HEK293 (cell line): ENCODE measurements at regions not wholly inside any gene's neighbourhood (a gene's known extent, or its start where the extent isn't known, plus 50 kb on each side); places are given as distances from the start of the nearest gene placed in this dataset.

ENCODE experiments used
- CTCF ChIA-PET: fragments of 350-600 bp; formaldehyde crosslinking; extraction: SDS; loops from one replicate; lab custom pipeline; 2021; ENCODE audit warnings: antibody characterized with exemption; lab: Yijun Ruan, JAX
- POLR2A ChIA-PET: fragments of 300-600 bp; formaldehyde crosslinking; extraction: SDS; loops from one replicate; lab custom pipeline; 2020; ENCODE audit warnings: antibody characterized with exemption, inconsistent platforms; lab: Yijun Ruan, JAX
- H3K27ac ChIP-seq: fragments of 200-500 bp; sonication (Bioruptor generic); 2 replicates; pipeline ENCODE4 v1.5.1; 2014; ENCODE audit warnings: low read depth, low read length, control low read depth, inconsistent platforms; ENCODE audit errors: extremely low read depth
- H3K36me3 ChIP-seq, 2 experiments: fragments of 200-500 bp in 1 of 2; sonication (Bioruptor generic) in 1 of 2; 1 replicate in 1 of 2; 2 replicates in 1 of 2; pipeline ENCODE4 v1.5.1; 2014 to 2017; ENCODE audit warnings: inconsistent platforms in 2 of 2, low read length in 2 of 2; ENCODE audit not compliant: control insufficient read depth in 2 of 2, insufficient read depth in 1 of 2
- H3K4me1 ChIP-seq: fragments of 200-500 bp; sonication (Bioruptor generic); 2 replicates; pipeline ENCODE4 v1.5.1; 2014; ENCODE audit warnings: mild to moderate bottlenecking, low read length, inconsistent platforms; ENCODE audit not compliant: control insufficient read depth, insufficient read depth
- H3K4me3 ChIP-seq: 2 replicates; pipeline ENCODE4 v1.5.1; 2011; ENCODE audit warnings: low read depth, mild to moderate bottlenecking, control low read depth, low read length, moderate library complexity
- H3K9me3 ChIP-seq: fragments of 200-500 bp; sonication (Bioruptor generic); 2 replicates; pipeline ENCODE4 v1.5.1; 2014; ENCODE audit warnings: low read depth, low read length, inconsistent platforms; ENCODE audit not compliant: control insufficient read depth, insufficient read depth
- GLI4 ChIP-seq: fragments of 450-650 bp; formaldehyde crosslinking; IDR thresholded peaks from 2 replicates; pipeline ENCODE4 v1.5.1; 2016; ENCODE audit warnings: missing biosample characterization, missing genetic modification characterization
- RBAK ChIP-seq: fragments of 450-650 bp; formaldehyde crosslinking; IDR thresholded peaks from 2 replicates; pipeline ENCODE4 v1.5.1; 2016; ENCODE audit warnings: missing biosample characterization, missing genetic modification characterization
- SALL2 ChIP-seq: fragments of 450-650 bp; formaldehyde crosslinking; IDR thresholded peaks from 2 replicates; pipeline ENCODE4 v1.5.0; 2017; ENCODE audit warnings: missing biosample characterization, mild to moderate bottlenecking, missing genetic modification characterization, borderline replicate concordance
- SCRT1 ChIP-seq: fragments of 450-650 bp; formaldehyde crosslinking; IDR thresholded peaks from 2 replicates; pipeline ENCODE4 v1.5.1; 2016; ENCODE audit warnings: missing biosample characterization, missing genetic modification characterization, borderline replicate concordance
- TCF7L2 ChIP-seq: IDR thresholded peaks from 2 replicates; pipeline ENCODE4 v1.6.1; 2011; ENCODE audit warnings: low read depth, mild to moderate bottlenecking, inconsistent platforms, low read length, moderate library complexity, borderline replicate concordance
- ZNF138 ChIP-seq: fragments of 450-650 bp; formaldehyde crosslinking; IDR thresholded peaks from 2 replicates; pipeline ENCODE4 v1.5.1; 2016; ENCODE audit warnings: missing biosample characterization, missing genetic modification characterization, borderline replicate concordance
- ZNF146 ChIP-seq: fragments of 450-650 bp; formaldehyde crosslinking; IDR thresholded peaks from 2 replicates; pipeline ENCODE4 v1.5.1; 2016; ENCODE audit warnings: missing biosample characterization, missing genetic modification characterization
- ZNF211 ChIP-seq: fragments of 450-650 bp; formaldehyde crosslinking; IDR thresholded peaks from 2 replicates; pipeline ENCODE4 v1.5.1; 2016; ENCODE audit warnings: low read depth, missing biosample characterization, missing genetic modification characterization
- ZNF311 ChIP-seq: fragments of 450-650 bp; formaldehyde crosslinking; IDR thresholded peaks from 2 replicates; pipeline ENCODE4 v1.5.1; 2017; ENCODE audit warnings: missing biosample characterization, missing genetic modification characterization, borderline replicate concordance
- ZNF366 ChIP-seq: fragments of 450-650 bp; formaldehyde crosslinking; conservative IDR thresholded peaks from 2 replicates; pipeline ENCODE4 v1.5.1; 2016; ENCODE audit warnings: missing biosample characterization, missing genetic modification characterization
- ZNF391 ChIP-seq: fragments of 450-650 bp; formaldehyde crosslinking; IDR thresholded peaks from 2 replicates; pipeline ENCODE4 v1.5.1; 2016; ENCODE audit warnings: low read depth, missing biosample characterization, missing genetic modification characterization, borderline replicate concordance
- ZNF423 ChIP-seq: fragments of 450-650 bp; formaldehyde crosslinking; IDR thresholded peaks from 2 replicates; pipeline ENCODE4 v1.5.1; 2016; ENCODE audit warnings: missing biosample characterization, missing genetic modification characterization
- ZNF433 ChIP-seq: fragments of 450-650 bp; formaldehyde crosslinking; IDR thresholded peaks from 2 replicates; pipeline ENCODE4 v1.5.1; 2016; ENCODE audit warnings: missing biosample characterization, missing genetic modification characterization, low read depth
- ZNF530 ChIP-seq: fragments of 450-650 bp; formaldehyde crosslinking; IDR thresholded peaks from 2 replicates; pipeline ENCODE4 v1.5.1; 2016; ENCODE audit warnings: low read depth, missing biosample characterization, missing genetic modification characterization
- ZNF555 ChIP-seq: fragments of 450-650 bp; formaldehyde crosslinking; conservative IDR thresholded peaks from 2 replicates; pipeline ENCODE4 v1.5.1; 2017; ENCODE audit warnings: missing biosample characterization, mild to moderate bottlenecking, missing genetic modification characterization, inconsistent platforms
- ZNF596 ChIP-seq: fragments of 450-650 bp; IDR thresholded peaks from 2 replicates; pipeline ENCODE4 v1.5.0; 2018; ENCODE audit warnings: missing biosample characterization, mild to moderate bottlenecking, missing genetic modification characterization, moderate library complexity
- ZNF664 ChIP-seq: fragments of 450-650 bp; formaldehyde crosslinking; IDR thresholded peaks from 2 replicates; pipeline ENCODE4 v1.5.1; 2016; ENCODE audit warnings: missing biosample characterization, missing genetic modification characterization
- ZNF701 ChIP-seq: fragments of 450-650 bp; formaldehyde crosslinking; IDR thresholded peaks from 2 replicates; pipeline ENCODE4 v1.5.1; 2016; ENCODE audit warnings: missing biosample characterization, missing genetic modification characterization
- TF ChIP-seq, protein P1 (sequence below): fragments of 450-650 bp; IDR thresholded peaks from 2 replicates; pipeline ENCODE4 v1.5.1; 2018; ENCODE audit warnings: missing biosample characterization, mild to moderate bottlenecking, missing genetic modification characterization
- TF ChIP-seq, protein P2 (sequence below): fragments of 450-650 bp; formaldehyde crosslinking; IDR thresholded peaks from 2 replicates; pipeline ENCODE4 v1.5.1; 2017; ENCODE audit warnings: missing biosample characterization, mild to moderate bottlenecking, missing genetic modification characterization, moderate library complexity
- TF ChIP-seq, protein P3 (sequence below): fragments of 450-650 bp; formaldehyde crosslinking; IDR thresholded peaks from 2 replicates; pipeline ENCODE4 v1.5.1; 2016; ENCODE audit warnings: missing biosample characterization, missing genetic modification characterization
- TF ChIP-seq, protein P4 (sequence below): fragments of 450-650 bp; formaldehyde crosslinking; IDR thresholded peaks from 2 replicates; pipeline ENCODE4 v1.5.1; 2016; ENCODE audit warnings: missing biosample characterization, missing genetic modification characterization, low read depth
- TF ChIP-seq, protein P5 (sequence below): sonication (generic); formaldehyde crosslinking; IDR thresholded peaks from 2 replicates; pipeline ENCODE4 v1.8.1; 2022; ENCODE audit warnings: mild to moderate bottlenecking, moderate library complexity, missing genetic modification reagents
- TF ChIP-seq, protein P6 (sequence below): fragments of 450-650 bp; formaldehyde crosslinking; IDR thresholded peaks from 2 replicates; pipeline ENCODE4 v1.5.1; 2016; ENCODE audit warnings: missing biosample characterization, missing genetic modification characterization
- TF ChIP-seq, protein P7 (sequence below): fragments of 450-650 bp; formaldehyde crosslinking; IDR thresholded peaks from 2 replicates; pipeline ENCODE4 v1.5.1; 2017; ENCODE audit warnings: missing biosample characterization, missing genetic modification characterization

DNA sequence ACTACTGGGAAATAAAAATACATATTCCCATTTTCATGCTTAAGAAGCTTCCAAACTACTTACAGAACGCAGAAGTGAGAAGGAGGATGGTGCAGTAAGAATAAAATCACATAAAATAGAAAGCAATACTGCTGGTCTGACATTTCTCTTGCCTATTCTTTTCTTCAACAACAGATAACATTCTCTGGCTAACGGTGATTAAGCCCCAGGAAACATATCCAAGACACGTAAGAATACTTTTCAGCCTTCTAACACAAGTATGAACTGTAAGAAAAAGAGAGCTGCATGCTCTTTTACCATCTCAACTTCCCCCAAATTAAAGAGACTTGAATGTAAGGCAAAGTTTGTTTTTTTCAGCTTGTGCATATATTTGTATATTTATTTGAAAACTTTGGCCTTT is 156.1 kb upstream of the TARS1 start:
- ChIA-PET CTCF (interaction anchor here (0.6 to 0.7 kb wide), 3 partner anchors 15 to 271 kb away, joined by 3 read pairs; no protein-coding TSS in a partner anchor), POLR2A (no interaction called here)
- 0 out of 2 replicates have a peak, but pooled peaks cover 3% of the 10 kb centered on the region for H3K4me1 ChIP-seq

DNA sequence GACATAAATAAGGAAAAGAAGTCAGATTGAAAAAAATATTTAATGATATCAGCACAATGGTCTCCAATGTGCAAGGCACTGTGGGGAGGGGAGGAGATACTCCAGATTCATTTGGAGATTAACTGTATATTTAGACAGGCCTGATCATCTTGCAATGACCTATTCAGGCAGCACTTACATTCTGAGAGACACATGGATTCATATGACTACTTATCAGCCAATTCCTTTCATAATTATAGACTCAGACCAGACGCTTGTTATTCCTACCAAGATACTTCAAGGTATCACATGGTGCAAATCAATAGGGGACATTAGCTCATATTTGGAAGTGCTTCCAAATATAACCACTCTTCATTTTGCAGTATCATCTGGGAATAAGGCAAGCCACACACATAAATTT is 153.5 kb upstream of the TARS1 start:
- no peak overlapping the region for H3K4me3 ChIP-seq
- H3K36me3 ChIP-seq = no peaks in the 10 kb centered on the region
- no peaks in the 10 kb centered on the region for H3K9me3 ChIP-seq
- ChIA-PET CTCF (interaction anchor here (0.5 kb wide), 1 partner anchor 100 kb away, joined by 3 read pairs; no protein-coding TSS in a partner anchor), POLR2A (no interaction called here)
- H3K4me1 ChIP-seq = no peaks in the 10 kb centered on the region
- no peak overlapping the region for H3K27ac ChIP-seq
- TF ChIP-seq ZNF138 (tag by site-specific recombination) (no peak), ZNF555 (tag by site-specific recombination) (no peak), GLI4 (no peak), ZNF366 (tag by site-specific recombination) (no peak), ZNF530 (tag by site-specific recombination) (no peak), ZNF596 (tag by site-specific recombination) (no peak), ZNF423 (tag by site-specific recombination) (no peak), ZNF146 (tag by site-specific recombination) (no peak)
- TF ChIP-seq, protein P1, sequence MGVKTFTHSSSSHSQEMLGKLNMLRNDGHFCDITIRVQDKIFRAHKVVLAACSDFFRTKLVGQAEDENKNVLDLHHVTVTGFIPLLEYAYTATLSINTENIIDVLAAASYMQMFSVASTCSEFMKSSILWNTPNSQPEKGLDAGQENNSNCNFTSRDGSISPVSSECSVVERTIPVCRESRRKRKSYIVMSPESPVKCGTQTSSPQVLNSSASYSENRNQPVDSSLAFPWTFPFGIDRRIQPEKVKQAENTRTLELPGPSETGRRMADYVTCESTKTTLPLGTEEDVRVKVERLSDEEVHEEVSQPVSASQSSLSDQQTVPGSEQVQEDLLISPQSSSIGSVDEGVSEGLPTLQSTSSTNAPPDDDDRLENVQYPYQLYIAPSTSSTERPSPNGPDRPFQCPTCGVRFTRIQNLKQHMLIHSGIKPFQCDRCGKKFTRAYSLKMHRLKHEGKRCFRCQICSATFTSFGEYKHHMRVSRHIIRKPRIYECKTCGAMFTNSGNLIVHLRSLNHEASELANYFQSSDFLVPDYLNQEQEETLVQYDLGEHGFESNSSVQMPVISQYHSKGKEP (tag by site-specific recombination) = no peak
- TF ChIP-seq, protein P2, sequence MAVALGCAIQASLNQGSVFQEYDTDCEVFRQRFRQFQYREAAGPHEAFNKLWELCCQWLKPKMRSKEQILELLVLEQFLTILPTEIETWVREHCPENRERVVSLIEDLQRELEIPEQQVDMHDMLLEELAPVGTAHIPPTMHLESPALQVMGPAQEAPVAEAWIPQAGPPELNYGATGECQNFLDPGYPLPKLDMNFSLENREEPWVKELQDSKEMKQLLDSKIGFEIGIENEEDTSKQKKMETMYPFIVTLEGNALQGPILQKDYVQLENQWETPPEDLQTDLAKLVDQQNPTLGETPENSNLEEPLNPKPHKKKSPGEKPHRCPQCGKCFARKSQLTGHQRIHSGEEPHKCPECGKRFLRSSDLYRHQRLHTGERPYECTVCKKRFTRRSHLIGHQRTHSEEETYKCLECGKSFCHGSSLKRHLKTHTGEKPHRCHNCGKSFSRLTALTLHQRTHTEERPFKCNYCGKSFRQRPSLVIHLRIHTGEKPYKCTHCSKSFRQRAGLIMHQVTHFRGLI (tag by site-specific recombination) = no peak

More for the DNA sequence above, 156.1 kb upstream of the TARS1 start:
- H3K4me3 ChIP-seq = no peak overlapping the region
- no peak for TF ChIP-seq SCRT1 (tag by site-specific recombination)
- TF ChIP-seq, protein P3, sequence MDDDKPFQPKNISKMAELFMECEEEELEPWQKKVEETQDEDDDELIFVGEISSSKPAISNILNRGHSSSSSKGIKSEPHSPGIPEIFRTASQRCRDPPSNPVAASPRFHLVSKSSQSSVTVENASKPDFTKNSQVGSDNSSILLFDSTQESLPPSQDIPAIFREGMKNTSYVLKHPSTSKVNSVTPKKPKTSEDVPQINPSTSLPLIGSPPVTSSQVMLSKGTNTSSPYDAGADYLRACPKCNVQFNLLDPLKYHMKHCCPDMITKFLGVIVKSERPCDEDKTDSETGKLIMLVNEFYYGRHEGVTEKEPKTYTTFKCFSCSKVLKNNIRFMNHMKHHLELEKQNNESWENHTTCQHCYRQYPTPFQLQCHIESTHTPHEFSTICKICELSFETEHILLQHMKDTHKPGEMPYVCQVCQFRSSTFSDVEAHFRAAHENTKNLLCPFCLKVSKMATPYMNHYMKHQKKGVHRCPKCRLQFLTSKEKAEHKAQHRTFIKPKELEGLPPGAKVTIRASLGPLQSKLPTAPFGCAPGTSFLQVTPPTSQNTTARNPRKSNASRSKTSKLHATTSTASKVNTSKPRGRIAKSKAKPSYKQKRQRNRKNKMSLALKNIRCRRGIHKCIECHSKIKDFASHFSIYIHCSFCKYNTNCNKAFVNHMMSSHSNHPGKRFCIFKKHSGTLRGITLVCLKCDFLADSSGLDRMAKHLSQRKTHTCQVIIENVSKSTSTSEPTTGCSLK (tag by site-specific recombination) = no peak
- TF ChIP-seq, protein P4, sequence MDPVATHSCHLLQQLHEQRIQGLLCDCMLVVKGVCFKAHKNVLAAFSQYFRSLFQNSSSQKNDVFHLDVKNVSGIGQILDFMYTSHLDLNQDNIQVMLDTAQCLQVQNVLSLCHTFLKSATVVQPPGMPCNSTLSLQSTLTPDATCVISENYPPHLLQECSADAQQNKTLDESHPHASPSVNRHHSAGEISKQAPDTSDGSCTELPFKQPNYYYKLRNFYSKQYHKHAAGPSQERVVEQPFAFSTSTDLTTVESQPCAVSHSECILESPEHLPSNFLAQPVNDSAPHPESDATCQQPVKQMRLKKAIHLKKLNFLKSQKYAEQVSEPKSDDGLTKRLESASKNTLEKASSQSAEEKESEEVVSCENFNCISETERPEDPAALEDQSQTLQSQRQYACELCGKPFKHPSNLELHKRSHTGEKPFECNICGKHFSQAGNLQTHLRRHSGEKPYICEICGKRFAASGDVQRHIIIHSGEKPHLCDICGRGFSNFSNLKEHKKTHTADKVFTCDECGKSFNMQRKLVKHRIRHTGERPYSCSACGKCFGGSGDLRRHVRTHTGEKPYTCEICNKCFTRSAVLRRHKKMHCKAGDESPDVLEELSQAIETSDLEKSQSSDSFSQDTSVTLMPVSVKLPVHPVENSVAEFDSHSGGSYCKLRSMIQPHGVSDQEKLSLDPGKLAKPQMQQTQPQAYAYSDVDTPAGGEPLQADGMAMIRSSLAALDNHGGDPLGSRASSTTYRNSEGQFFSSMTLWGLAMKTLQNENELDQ (tag by site-specific recombination) = no peak
- TF ChIP-seq ZNF596 (tag by site-specific recombination) = no peak
- no peak for TF ChIP-seq SALL2 (tag by site-specific recombination)
- TF ChIP-seq, protein P5, sequence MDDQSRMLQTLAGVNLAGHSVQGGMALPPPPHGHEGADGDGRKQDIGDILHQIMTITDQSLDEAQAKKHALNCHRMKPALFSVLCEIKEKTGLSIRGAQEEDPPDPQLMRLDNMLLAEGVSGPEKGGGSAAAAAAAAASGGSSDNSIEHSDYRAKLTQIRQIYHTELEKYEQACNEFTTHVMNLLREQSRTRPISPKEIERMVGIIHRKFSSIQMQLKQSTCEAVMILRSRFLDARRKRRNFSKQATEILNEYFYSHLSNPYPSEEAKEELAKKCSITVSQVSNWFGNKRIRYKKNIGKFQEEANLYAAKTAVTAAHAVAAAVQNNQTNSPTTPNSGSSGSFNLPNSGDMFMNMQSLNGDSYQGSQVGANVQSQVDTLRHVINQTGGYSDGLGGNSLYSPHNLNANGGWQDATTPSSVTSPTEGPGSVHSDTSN (CRISPR knock-in tag) = no peak
- TF ChIP-seq ZNF311 (tag by site-specific recombination) = no peak
- no peak for TF ChIP-seq ZNF433 (tag by site-specific recombination)
- TF ChIP-seq ZNF391 = no peak
- TF ChIP-seq TCF7L2 = no peak
- no peak for TF ChIP-seq RBAK (tag by site-specific recombination)
- TF ChIP-seq ZNF664 (tag by site-specific recombination) = no peak
- TF ChIP-seq, protein P6, sequence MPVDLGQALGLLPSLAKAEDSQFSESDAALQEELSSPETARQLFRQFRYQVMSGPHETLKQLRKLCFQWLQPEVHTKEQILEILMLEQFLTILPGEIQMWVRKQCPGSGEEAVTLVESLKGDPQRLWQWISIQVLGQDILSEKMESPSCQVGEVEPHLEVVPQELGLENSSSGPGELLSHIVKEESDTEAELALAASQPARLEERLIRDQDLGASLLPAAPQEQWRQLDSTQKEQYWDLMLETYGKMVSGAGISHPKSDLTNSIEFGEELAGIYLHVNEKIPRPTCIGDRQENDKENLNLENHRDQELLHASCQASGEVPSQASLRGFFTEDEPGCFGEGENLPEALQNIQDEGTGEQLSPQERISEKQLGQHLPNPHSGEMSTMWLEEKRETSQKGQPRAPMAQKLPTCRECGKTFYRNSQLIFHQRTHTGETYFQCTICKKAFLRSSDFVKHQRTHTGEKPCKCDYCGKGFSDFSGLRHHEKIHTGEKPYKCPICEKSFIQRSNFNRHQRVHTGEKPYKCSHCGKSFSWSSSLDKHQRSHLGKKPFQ (tag by site-specific recombination) = no peak
- no peak for TF ChIP-seq ZNF146 (tag by site-specific recombination)
- TF ChIP-seq, protein P7, sequence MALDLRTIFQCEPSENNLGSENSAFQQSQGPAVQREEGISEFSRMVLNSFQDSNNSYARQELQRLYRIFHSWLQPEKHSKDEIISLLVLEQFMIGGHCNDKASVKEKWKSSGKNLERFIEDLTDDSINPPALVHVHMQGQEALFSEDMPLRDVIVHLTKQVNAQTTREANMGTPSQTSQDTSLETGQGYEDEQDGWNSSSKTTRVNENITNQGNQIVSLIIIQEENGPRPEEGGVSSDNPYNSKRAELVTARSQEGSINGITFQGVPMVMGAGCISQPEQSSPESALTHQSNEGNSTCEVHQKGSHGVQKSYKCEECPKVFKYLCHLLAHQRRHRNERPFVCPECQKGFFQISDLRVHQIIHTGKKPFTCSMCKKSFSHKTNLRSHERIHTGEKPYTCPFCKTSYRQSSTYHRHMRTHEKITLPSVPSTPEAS (tag by site-specific recombination) = no peak
- no peak for TF ChIP-seq ZNF701 (tag by site-specific recombination)
- TF ChIP-seq ZNF211 (tag by site-specific recombination) = no peak
- H3K9me3 ChIP-seq = no peaks in the 10 kb centered on the region
- H3K27ac ChIP-seq = no peak overlapping the region
- no peaks in the 10 kb centered on the region for H3K36me3 ChIP-seq
